ENCODE measurements at regions not wholly inside any gene's neighbourhood (a gene's known extent, or its start where the extent isn't known, plus 50 kb on each side); places are given as distances from the start of the nearest gene placed in this dataset.

DNA sequence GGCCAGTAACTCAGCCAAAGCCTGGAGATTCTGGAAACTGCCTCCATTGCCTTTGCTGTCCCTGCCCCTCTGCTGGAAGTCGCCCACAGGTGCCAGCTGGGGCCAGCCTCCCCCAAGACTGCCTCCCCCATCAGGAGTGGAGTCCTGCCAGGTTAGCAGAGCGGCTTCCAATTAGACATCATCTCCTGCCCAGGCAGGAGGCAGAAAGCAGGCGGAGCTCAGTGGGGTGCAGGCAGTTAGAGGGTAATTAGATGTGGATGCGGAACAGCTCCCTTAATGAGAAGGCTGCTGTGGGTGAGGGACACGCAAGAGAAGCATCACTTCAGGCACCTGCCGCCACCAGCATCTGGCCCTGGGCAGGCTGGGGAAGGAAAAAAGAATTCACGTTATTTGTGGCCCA is 90.9 kb upstream of the TP53I11 start:
- Histone ChIP-seq H3K27ac (ENCODE audit: low read depth, low read length) (no peak overlapping the region), H3K4me1 (ENCODE audit: control insufficient read depth, insufficient read depth, low read length) (no peaks in the 10 kb centered on the region), H3K27me3 (ENCODE audit: control insufficient read depth, insufficient read depth, low read length) (no peaks in the 10 kb centered on the region), H3K4me3 (ENCODE audit: low read length) (no peak overlapping the region), H3K36me3 (ENCODE audit: control insufficient read depth, insufficient read depth, low read length) (no peaks in the 10 kb centered on the region), H3K9ac (ENCODE audit: low read length) (no peak overlapping the region)

DNA sequence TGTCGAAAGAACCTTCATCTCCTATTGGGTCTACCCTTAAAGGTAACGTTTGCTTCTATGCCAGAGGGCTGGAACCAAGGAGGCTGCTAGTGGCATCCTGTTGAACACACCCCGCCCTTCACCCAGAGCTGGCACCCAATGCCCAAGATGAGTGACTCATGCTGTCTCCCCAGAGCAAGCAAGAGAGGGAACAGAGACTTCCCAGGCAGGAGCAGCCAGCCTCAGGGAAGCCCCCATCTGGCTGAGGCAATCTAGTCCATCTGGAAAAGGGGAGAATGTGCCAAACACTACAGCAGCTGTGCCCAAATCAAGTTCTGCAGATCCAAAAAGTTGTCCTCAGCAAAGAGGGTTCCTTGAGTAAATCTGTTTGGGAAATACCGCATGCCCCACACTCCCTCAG is 91.9 kb upstream of the TP53I11 start:
- no peak overlapping the region for H3K4me3 ChIP-seq (ENCODE audit: low read length)
- no peaks in the 10 kb centered on the region for H3K27me3 ChIP-seq (ENCODE audit: control insufficient read depth, insufficient read depth, low read length)
- H3K4me1 ChIP-seq (ENCODE audit: control insufficient read depth, insufficient read depth, low read length), result no peaks in the 10 kb centered on the region
- no peak overlapping the region for H3K27ac ChIP-seq (ENCODE audit: low read depth, low read length)
- H3K36me3 ChIP-seq (ENCODE audit: control insufficient read depth, insufficient read depth, low read length), result no peaks in the 10 kb centered on the region
- no peak overlapping the region for H3K9ac ChIP-seq (ENCODE audit: low read length)

GRCh38 chr11:45043755-45044475 is 93.2 kb upstream of the TP53I11 start:
- Histone ChIP-seq H3K4me3 (ENCODE audit: low read length) (no peak overlapping the region), H3K27me3 (ENCODE audit: control insufficient read depth, insufficient read depth, low read length) (no peaks in the 10 kb centered on the region), H3K36me3 (ENCODE audit: control insufficient read depth, insufficient read depth, low read length) (no peaks in the 10 kb centered on the region), H3K4me1 (ENCODE audit: control insufficient read depth, insufficient read depth, low read length) (no peaks in the 10 kb centered on the region), H3K27ac (ENCODE audit: low read depth, low read length) (no peak overlapping the region), H3K9ac (ENCODE audit: low read length) (no peak overlapping the region)

- Histone ChIP-seq H3K27ac (ENCODE audit: low read depth, low read length) (no peak overlapping the region), H3K4me1 (ENCODE audit: control insufficient read depth, insufficient read depth, low read length) (no peaks in the 10 kb centered on the region), H3K27me3 (ENCODE audit: control insufficient read depth, insufficient read depth, low read length) (no peaks in the 10 kb centered on the region), H3K36me3 (ENCODE audit: control insufficient read depth, insufficient read depth, low read length) (no peaks in the 10 kb centered on the region), H3K4me3 (ENCODE audit: low read length) (no peak overlapping the region), H3K9ac (ENCODE audit: low read length) (no peak overlapping the region)
These were observed 95.2 kb upstream of the TP53I11 start for GRCh38 chr11:45045683-45046471.

DNA sequence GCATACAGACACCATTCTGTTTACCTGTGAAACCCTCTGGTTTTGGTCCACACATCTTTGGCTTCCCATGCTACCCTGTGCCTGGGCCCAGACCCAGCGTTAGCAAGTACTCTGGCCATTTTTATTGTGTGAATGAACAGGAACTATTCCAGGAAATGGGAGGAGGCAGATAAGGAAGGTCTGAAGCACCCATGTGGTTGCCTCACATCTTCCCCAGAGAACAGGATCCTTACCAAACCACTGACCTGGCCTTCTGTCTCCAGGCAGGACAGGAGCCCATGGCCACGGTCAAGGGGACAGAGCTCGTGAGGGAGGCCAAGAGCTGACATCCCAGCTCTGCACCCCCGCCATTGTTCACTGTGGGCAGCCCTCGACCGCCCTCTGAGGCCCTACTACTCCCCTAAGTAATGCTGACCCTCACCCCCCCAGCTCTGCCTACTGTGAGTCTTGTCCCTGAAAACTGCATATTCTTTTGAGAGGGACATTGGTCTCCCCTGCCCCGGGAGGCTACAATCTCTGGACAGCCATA is 97.7 kb upstream of the TP53I11 start:
- no peaks in the 10 kb centered on the region for H3K4me1 ChIP-seq (ENCODE audit: control insufficient read depth, insufficient read depth, low read length)
- H3K27ac ChIP-seq (ENCODE audit: low read depth, low read length), result no peak overlapping the region
- no peak overlapping the region for H3K4me3 ChIP-seq (ENCODE audit: low read length)
- no peaks in the 10 kb centered on the region for H3K27me3 ChIP-seq (ENCODE audit: control insufficient read depth, insufficient read depth, low read length)
- no peaks in the 10 kb centered on the region for H3K36me3 ChIP-seq (ENCODE audit: control insufficient read depth, insufficient read depth, low read length)
- H3K9ac ChIP-seq (ENCODE audit: low read length), result no peak overlapping the region

- Histone ChIP-seq H3K4me3 (ENCODE audit: low read length) (no peak overlapping the region), H3K27me3 (ENCODE audit: control insufficient read depth, insufficient read depth, low read length) (no peaks in the 10 kb centered on the region), H3K4me1 (ENCODE audit: control insufficient read depth, insufficient read depth, low read length) (no peaks in the 10 kb centered on the region), H3K9ac (ENCODE audit: low read length) (no peak overlapping the region), H3K27ac (ENCODE audit: low read depth, low read length) (no peak overlapping the region), H3K36me3 (ENCODE audit: control insufficient read depth, insufficient read depth, low read length) (no peaks in the 10 kb centered on the region)
These were observed 97.4 kb upstream of the PRDM11 start for GRCh38 chr11:45048870-45049691.

DNA sequence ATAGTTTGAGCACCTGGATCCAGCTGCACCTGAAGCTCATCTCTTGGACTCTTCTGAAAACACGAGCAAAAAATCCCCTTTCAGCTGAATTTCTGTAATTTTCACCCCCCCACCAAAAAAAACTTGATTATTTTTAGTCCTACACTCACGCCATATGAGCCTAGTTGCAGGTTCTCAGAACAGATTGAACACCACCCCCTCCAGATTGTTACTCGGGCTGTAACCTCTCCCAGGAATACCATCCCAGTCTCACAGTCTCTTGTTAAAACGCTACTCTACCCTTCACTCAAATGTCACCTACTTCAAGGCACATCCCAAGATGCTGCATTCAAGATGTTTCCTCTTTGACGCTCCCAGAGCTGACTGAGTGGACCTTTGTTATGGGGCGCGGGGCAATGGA is 96.3 kb upstream of the PRDM11 start:
- no peak overlapping the region for H3K9ac ChIP-seq (ENCODE audit: low read length)
- no peak overlapping the region for H3K27ac ChIP-seq (ENCODE audit: low read depth, low read length)
- H3K4me1 ChIP-seq (ENCODE audit: control insufficient read depth, insufficient read depth, low read length), result no peaks in the 10 kb centered on the region
- no peak overlapping the region for H3K4me3 ChIP-seq (ENCODE audit: low read length)
- H3K27me3 ChIP-seq (ENCODE audit: control insufficient read depth, insufficient read depth, low read length), result no peaks in the 10 kb centered on the region
- no peaks in the 10 kb centered on the region for H3K36me3 ChIP-seq (ENCODE audit: control insufficient read depth, insufficient read depth, low read length)

DNA sequence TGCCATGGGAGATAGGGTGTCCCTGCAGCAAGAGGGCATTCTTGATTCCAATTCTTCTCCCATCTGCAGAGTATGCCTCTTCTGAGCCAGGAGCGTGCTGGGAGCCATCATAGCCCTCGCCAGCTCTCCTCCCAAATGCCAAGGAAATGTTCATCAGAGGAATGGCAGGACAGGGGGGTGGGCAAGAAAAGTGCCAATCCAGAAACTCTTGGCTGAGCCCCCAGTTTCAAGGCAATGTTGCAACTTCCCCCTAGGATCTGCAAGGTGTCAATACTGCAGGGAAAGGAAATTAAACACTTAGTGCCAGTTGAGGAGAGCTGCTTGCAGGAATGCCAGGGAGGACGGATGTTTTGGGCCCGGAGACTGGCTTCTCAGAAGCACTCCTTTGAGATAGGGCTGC is 94.8 kb upstream of the PRDM11 start:
- H3K27me3 ChIP-seq (ENCODE audit: control insufficient read depth, insufficient read depth, low read length), result no peaks in the 10 kb centered on the region
- H3K27ac ChIP-seq (ENCODE audit: low read depth, low read length), result no peak overlapping the region
- H3K9ac ChIP-seq (ENCODE audit: low read length), result no peak overlapping the region
- H3K36me3 ChIP-seq (ENCODE audit: control insufficient read depth, insufficient read depth, low read length), result no peaks in the 10 kb centered on the region
- no peaks in the 10 kb centered on the region for H3K4me1 ChIP-seq (ENCODE audit: control insufficient read depth, insufficient read depth, low read length)
- H3K4me3 ChIP-seq (ENCODE audit: low read length), result no peak overlapping the region

DNA sequence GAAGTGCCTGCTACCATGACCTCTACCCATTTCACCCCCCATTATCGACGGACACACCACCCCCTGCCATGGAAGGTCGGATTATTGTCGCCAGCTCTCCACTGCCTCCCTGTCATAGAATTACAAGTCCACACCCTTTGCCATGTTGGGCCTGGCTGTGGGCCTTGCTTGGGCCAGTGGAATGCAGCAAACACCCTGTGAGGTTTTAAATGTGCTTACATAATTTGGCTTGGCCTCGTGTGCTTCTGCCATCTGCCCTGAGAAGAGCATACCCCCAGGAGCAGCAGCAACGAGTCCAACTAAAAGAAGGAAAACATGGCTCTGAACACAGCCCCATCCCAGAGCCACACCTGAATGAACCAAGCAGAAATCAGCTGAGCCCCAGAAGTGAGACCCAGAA is 94.1 kb upstream of the PRDM11 start:
- H3K4me3 ChIP-seq (ENCODE audit: low read length), result no peak overlapping the region
- no peaks in the 10 kb centered on the region for H3K36me3 ChIP-seq (ENCODE audit: control insufficient read depth, insufficient read depth, low read length)
- H3K27me3 ChIP-seq (ENCODE audit: control insufficient read depth, insufficient read depth, low read length), result no peaks in the 10 kb centered on the region
- H3K4me1 ChIP-seq (ENCODE audit: control insufficient read depth, insufficient read depth, low read length), result no peaks in the 10 kb centered on the region
- H3K27ac ChIP-seq (ENCODE audit: low read depth, low read length), result no peak overlapping the region
- H3K9ac ChIP-seq (ENCODE audit: low read length), result no peak overlapping the region

- no peaks in the 10 kb centered on the region for H3K4me1 ChIP-seq (ENCODE audit: control insufficient read depth, insufficient read depth, low read length)
- H3K27ac ChIP-seq (ENCODE audit: low read depth, low read length), result no peak overlapping the region
- no peaks in the 10 kb centered on the region for H3K27me3 ChIP-seq (ENCODE audit: control insufficient read depth, insufficient read depth, low read length)
- H3K36me3 ChIP-seq (ENCODE audit: control insufficient read depth, insufficient read depth, low read length), result no peaks in the 10 kb centered on the region
- no peak overlapping the region for H3K9ac ChIP-seq (ENCODE audit: low read length)
- H3K4me3 ChIP-seq (ENCODE audit: low read length), result no peak overlapping the region
These were observed 92.5 kb upstream of the PRDM11 start for GRCh38 chr11:45053736-45054446.

GRCh38 chr11:45054956-45055355 is 91.5 kb upstream of the PRDM11 start:
- Histone ChIP-seq H3K4me3 (ENCODE audit: low read length) (no peak overlapping the region), H3K27ac (ENCODE audit: low read depth, low read length) (no peak overlapping the region), H3K36me3 (ENCODE audit: control insufficient read depth, insufficient read depth, low read length) (no peaks in the 10 kb centered on the region), H3K4me1 (ENCODE audit: control insufficient read depth, insufficient read depth, low read length) (no peaks in the 10 kb centered on the region), H3K27me3 (ENCODE audit: control insufficient read depth, insufficient read depth, low read length) (no peaks in the 10 kb centered on the region), H3K9ac (ENCODE audit: low read length) (no peak overlapping the region)

GRCh38 chr11:45056529-45056928 is 89.9 kb upstream of the PRDM11 start:
- Histone ChIP-seq H3K27ac (ENCODE audit: low read depth, low read length) (no peak overlapping the region), H3K27me3 (ENCODE audit: control insufficient read depth, insufficient read depth, low read length) (no peaks in the 10 kb centered on the region), H3K36me3 (ENCODE audit: control insufficient read depth, insufficient read depth, low read length) (no peaks in the 10 kb centered on the region), H3K9ac (ENCODE audit: low read length) (no peak overlapping the region), H3K4me3 (ENCODE audit: low read length) (no peak overlapping the region), H3K4me1 (ENCODE audit: control insufficient read depth, insufficient read depth, low read length) (no peaks in the 10 kb centered on the region)

Data from rectal smooth muscle tissue (tissue), 1 donor.